GM12875 (cell line): ENCODE measurements at regions not wholly inside any gene's neighbourhood (a gene's known extent, or its start where the extent isn't known, plus 50 kb on each side); places are given as distances from the start of the nearest gene placed in this dataset.

Source experiments
- H3K4me3 ChIP-seq: one replicate; pipeline ENCODE4 v1.5.1; 2011; ENCODE audit warnings: low read depth, low read length, control low read depth
- TF ChIP-seq, protein P1 (sequence below): IDR thresholded peaks from 2 replicates; pipeline ENCODE4 v1.5.1; 2011; ENCODE audit warnings: low read depth, mild to moderate bottlenecking, control low read depth, inconsistent platforms, low read length, moderate library complexity, borderline replicate concordance; ENCODE audit not compliant: insufficient read depth

DNA sequence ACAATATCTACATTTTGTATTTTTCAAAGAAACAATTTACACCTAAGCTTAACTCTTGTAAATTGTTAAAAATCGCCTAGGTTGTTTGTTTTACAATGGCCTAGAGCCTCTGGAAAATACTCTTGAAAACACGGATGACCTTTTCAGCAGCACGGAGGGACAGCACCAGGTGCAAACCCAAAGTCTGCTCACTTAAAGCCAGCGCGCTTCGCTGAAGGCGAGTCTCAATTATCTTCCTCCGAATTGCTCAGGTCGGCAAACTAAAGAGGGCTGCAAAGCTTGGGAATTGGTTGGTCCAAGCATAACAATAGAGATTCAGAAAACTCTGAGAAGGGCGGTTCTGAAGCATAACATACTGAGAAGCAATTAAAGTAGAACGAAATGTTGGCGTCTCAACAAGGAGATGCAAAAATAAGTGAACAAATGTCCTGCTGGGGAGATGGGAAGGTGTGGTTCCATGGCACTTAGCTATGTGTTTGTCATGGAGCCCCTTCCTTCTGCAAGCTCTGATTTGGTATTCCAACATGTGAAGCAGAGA lies 139.9 kb upstream of the PITRM1 start:
- TF ChIP-seq, protein P1, sequence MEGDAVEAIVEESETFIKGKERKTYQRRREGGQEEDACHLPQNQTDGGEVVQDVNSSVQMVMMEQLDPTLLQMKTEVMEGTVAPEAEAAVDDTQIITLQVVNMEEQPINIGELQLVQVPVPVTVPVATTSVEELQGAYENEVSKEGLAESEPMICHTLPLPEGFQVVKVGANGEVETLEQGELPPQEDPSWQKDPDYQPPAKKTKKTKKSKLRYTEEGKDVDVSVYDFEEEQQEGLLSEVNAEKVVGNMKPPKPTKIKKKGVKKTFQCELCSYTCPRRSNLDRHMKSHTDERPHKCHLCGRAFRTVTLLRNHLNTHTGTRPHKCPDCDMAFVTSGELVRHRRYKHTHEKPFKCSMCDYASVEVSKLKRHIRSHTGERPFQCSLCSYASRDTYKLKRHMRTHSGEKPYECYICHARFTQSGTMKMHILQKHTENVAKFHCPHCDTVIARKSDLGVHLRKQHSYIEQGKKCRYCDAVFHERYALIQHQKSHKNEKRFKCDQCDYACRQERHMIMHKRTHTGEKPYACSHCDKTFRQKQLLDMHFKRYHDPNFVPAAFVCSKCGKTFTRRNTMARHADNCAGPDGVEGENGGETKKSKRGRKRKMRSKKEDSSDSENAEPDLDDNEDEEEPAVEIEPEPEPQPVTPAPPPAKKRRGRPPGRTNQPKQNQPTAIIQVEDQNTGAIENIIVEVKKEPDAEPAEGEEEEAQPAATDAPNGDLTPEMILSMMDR: no peak
- H3K4me3 ChIP-seq: no peak overlapping the region

DNA sequence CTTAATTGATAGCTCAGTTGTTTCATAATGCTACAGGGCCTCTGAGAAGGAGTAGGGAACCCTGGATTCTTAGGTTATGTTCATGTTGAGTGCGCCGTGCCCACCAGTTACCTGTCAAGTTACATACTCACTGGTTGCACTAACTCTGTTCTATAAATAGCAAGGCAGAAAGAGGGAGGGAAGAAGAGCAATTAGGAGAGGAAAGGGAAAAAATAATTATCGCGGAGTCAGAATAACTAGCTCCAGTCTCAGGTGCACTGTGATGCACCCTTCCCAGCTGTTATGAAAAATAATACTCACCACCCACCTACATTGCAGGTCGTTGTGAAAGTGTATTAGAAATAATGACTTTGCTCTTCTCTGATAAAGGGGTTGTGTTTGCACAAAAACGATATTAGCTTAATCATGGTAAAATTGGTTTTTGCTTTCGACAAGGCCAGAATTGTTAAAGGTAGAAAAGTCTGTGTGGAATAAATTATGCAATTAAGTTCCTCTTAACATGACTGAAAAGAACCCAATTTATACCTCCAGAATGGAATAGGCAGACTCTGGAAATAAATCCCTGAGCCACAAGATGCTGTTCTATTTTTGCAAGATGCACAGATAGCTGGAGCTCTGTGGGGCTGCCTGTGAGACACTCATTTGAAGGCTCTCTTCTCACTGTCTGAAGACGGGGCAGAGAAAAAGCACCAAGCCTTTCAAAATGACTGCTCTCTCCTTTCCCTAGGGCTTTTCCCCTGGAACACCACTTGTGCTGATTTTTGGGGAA lies 137.6 kb upstream of the PITRM1 start:
- TF ChIP-seq, protein P1: no peak

DNA sequence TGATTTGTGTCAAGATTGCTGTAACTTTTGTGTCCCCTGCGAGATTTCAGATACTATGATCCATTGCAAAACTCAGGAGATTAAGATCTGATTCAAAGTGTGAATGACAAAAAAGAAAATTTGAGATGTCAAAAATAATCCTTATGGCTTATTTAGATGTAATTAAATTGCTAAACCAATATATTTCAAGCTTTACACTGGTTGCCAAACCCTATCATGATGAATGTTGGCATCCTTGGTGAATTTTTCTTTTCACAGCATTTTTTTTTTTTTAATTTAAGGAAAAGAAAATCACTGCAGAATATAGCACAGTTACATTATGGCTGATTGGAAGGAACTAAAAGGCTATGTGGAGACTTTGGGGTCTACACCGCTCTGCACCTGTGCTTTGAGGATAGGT lies 133.5 kb upstream of the PITRM1 start:
- TF ChIP-seq, protein P1: no peak
- no peak overlapping the region for H3K4me3 ChIP-seq

More for the DNA sequence above, 137.6 kb upstream of the PITRM1 start:
- H3K4me3 ChIP-seq: no peak overlapping the region

DNA sequence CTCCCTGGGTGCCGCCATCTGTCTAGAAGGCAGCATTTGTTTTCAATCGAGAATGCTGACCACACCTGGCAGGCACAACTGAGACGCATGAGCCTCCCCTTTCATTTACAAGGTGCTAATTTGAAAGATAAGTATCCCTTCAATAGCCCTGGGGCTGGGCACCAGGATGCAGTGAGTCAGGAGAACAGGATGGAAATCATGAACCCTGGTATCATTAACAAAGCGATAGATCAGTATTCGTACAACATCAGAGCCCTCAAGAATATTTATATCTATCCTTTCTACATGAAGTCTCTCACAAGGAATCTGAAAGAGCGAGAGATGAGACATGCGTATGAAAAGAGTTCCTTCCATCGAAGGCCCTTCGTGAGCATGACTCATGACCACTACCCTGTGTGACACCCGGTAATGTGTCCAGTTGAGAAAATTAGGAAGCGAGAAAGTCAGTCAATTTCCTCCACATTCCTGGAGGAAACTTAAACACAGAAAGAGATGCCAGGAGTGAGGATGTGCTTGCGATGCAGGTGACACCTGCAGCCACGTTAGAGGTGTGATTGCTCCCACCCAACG lies 123.1 kb upstream of the PITRM1 start:
- TF ChIP-seq, protein P1: no peak

DNA sequence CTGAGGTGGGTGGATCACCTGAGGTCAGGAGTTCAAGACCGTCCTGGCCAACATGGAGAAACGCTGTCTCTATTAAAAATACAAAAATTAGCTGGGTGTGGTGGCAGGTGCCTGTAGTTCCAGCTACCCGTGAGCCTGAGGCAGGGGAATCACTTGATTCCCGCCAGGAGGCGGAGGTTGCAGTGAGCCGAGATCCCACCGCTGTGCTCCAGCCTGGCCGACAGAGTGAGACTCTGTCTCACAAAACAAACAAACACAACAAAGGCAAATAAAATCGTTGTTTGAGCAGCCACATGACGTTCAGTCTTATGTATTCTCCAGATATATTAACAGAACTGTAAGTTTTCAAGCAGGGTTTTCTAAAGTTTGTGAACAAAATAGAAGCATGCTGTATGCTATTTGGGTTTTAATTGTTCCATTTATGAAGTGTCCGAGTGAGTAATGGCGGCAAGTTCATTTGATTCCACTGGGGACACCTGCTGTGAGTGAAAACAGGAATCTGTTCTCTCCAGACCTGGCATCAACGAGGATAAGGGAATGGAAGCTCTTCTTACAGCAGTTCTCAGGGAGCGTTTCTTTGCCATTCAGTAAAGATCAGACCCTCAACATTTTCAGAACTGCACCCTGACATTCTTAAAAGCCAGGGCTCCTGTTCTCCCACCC lies 122.5 kb upstream of the PITRM1 start:
- TF ChIP-seq, protein P1: no peak
- H3K4me3 ChIP-seq: no peak overlapping the region

More for the DNA sequence above, 123.1 kb upstream of the PITRM1 start:
- H3K4me3 ChIP-seq: no peak overlapping the region

DNA sequence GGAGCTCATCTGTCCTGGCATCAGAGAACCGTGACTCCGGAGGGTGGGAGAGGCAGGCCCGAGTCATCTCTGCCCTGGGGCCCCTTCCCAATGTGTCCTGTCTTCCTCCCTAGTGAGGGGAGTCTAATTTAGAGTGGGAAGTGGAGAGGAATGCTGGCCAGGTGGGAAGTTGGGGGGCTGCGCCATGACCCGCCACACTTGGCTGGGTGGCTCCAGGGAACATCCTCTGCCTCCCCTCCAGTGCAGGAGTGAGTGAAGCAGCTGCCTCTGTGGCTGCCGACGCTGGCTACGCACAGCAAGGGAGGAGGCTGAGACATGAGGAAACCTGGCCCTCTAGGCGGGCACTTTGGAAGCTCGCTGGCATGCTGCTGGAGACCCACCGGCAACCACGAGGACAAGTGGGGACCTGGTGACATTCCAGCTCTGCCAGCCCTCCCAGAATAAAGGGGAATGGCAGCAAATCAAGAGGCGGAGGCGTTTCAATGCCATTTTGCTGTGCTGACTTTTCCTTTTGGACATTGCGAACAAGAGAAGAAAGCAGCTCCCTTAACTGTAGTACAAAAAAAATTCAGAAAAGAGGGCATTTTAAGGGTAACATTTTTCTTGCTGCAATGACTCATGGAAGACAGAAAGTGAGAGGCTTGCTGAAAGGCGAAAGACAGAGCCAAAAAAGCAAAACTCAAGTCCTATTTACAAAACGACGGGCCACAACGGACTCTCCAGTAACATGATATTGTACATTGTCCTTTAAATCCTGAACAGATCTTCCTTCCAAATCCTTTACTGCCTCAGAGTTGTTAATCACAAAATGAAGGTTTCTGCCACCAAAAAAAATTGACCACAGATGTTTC lies 121.2 kb upstream of the PITRM1 start:
- TF ChIP-seq, protein P1: no peak
- no peak overlapping the region for H3K4me3 ChIP-seq
